ENCODE measurements at regions not wholly inside any gene's neighbourhood (a gene's known extent, or its start where the extent isn't known, plus 50 kb on each side); places are given as distances from the start of the nearest gene placed in this dataset.

- H3K36me3 ChIP-seq: no peaks in the 10 kb centered on the region
- no peaks in the 10 kb centered on the region for H3K9me3 ChIP-seq
- ATAC-seq (ENCODE audit: low FRiP score in 2 of 2) (no peak), DNase-seq (no peak)
- TF ChIP-seq CTCF (IDR thresholded peaks at IDR 0.05): no peak
- no peak for TF ChIP-seq POLR2A (IDR thresholded peaks at IDR 0.05)
- no peak for TF ChIP-seq POLR2AphosphoS5 (IDR thresholded peaks at IDR 0.05)
- TF ChIP-seq EP300 (IDR thresholded peaks at IDR 0.05): no peak
- H3K4me1 ChIP-seq: no peaks in the 10 kb centered on the region
- H3K4me3 ChIP-seq: no peak overlapping the region
- no peaks in the 10 kb centered on the region for H3K27me3 ChIP-seq
- WGBS, 2 donors: 79 to 86% methylated on average over 3 of the region's 3 CpGs
- no peak overlapping the region for H3K27ac ChIP-seq
Measured at GRCh38 chr15:55126111-55126510, 70.6 kb downstream of the RSL24D1 start.

GRCh38 chr15:55124616-55125015, 72.1 kb downstream of the RSL24D1 start:
- no peaks in the 10 kb centered on the region for H3K9me3 ChIP-seq
- H3K4me1 ChIP-seq: no peaks in the 10 kb centered on the region
- ATAC-seq (ENCODE audit: low FRiP score in 2 of 2) (no peak), DNase-seq (no peak)
- no peak overlapping the region for H3K27ac ChIP-seq
- no peaks in the 10 kb centered on the region for H3K27me3 ChIP-seq
- 75 to 78% methylated on average over 5 of the region's 5 CpGs for WGBS, 2 donors
- no peaks in the 10 kb centered on the region for H3K36me3 ChIP-seq
- TF ChIP-seq POLR2A (IDR thresholded peaks at IDR 0.05): no peak
- TF ChIP-seq EP300 (IDR thresholded peaks at IDR 0.05): no peak
- no peak for TF ChIP-seq CTCF (IDR thresholded peaks at IDR 0.05)
- no peak for TF ChIP-seq POLR2AphosphoS5 (IDR thresholded peaks at IDR 0.05)
- H3K4me3 ChIP-seq: no peak overlapping the region

- Histone ChIP-seq H3K36me3 (no peaks in the 10 kb centered on the region), H3K27me3 (no peaks in the 10 kb centered on the region), H3K27ac (no peak overlapping the region), H3K4me1 (no peaks in the 10 kb centered on the region), H3K4me3 (no peak overlapping the region), H3K9me3 (no peaks in the 10 kb centered on the region)
- DNase-seq (no peak), ATAC-seq (ENCODE audit: low FRiP score in 2 of 2) (no peak)
- TF ChIP-seq POLR2AphosphoS5 (IDR thresholded peaks at IDR 0.05) (no peak), POLR2A (IDR thresholded peaks at IDR 0.05) (no peak), CTCF (IDR thresholded peaks at IDR 0.05) (no peak), EP300 (IDR thresholded peaks at IDR 0.05) (no peak)
- WGBS, 2 donors: 71 to 85% methylated on average over 2 of the region's 2 CpGs
Measured at GRCh38 chr15:55118344-55118870, 78.3 kb downstream of the RSL24D1 start.

- Histone ChIP-seq H3K4me1 (no peaks in the 10 kb centered on the region), H3K36me3 (no peaks in the 10 kb centered on the region), H3K27me3 (no peaks in the 10 kb centered on the region), H3K9me3 (no peaks in the 10 kb centered on the region), H3K27ac (no peak overlapping the region), H3K4me3 (no peak overlapping the region)
- DNase-seq (no peak), ATAC-seq (ENCODE audit: low FRiP score in 2 of 2) (no peak)
- TF ChIP-seq CTCF (IDR thresholded peaks at IDR 0.05) (no peak), POLR2AphosphoS5 (IDR thresholded peaks at IDR 0.05) (no peak), EP300 (IDR thresholded peaks at IDR 0.05) (no peak), POLR2A (IDR thresholded peaks at IDR 0.05) (no peak)
- 45 to 65% methylated on average over 2 of the region's 2 CpGs for WGBS, 2 donors
Measured at GRCh38 chr15:55116636-55117035, 80.1 kb downstream of the RSL24D1 start.

- no peak for DNase-seq
- no peaks in the 10 kb centered on the region for H3K36me3 ChIP-seq
- H3K27ac ChIP-seq: no peak overlapping the region
- 83 to 84% methylated on average over 3 of the region's 3 CpGs for WGBS, 2 donors
- no peaks in the 10 kb centered on the region for H3K9me3 ChIP-seq
- H3K27me3 ChIP-seq: no peaks in the 10 kb centered on the region
- no peak overlapping the region for H3K4me3 ChIP-seq
- no peaks in the 10 kb centered on the region for H3K4me1 ChIP-seq
- ATAC-seq (ENCODE audit: low FRiP score in 2 of 2): no peak
- TF ChIP-seq POLR2A (IDR thresholded peaks at IDR 0.05) (no peak), POLR2AphosphoS5 (IDR thresholded peaks at IDR 0.05) (no peak), EP300 (IDR thresholded peaks at IDR 0.05) (no peak), CTCF (IDR thresholded peaks at IDR 0.05) (no peak)
Measured at GRCh38 chr15:55113736-55114135, 83.0 kb downstream of the RSL24D1 start.
